SK-N-SH (cell line): ENCODE measurements at regions not wholly inside any gene's neighbourhood (a gene's known extent, or its start where the extent isn't known, plus 50 kb on each side); places are given as distances from the start of the nearest gene placed in this dataset.

Experiments used
- CTCF ChIA-PET: fragments of 300-600, 350-600 bp; formaldehyde crosslinking; extraction: SDS; loops from one replicate; lab custom pipeline; 2021; lab: Yijun Ruan, JAX
- POLR2A ChIA-PET: fragments of 350-600 bp; sonication (Branson Sonifier 250); formaldehyde crosslinking; extraction: SDS; loops from one replicate; lab custom pipeline; 2020; ENCODE audit warnings: antibody characterized with exemption, inconsistent platforms; lab: Yijun Ruan, JAX
- DNase-seq: peaks from one replicate; pipeline ENCODE4 v3.0.0; 2012
- H2AFZ ChIP-seq: fragments of 200-600 bp; sonication (generic); 2 replicates; pipeline ENCODE4 v1.8.1; 2016; ENCODE audit warnings: antibody characterized with exemption, mild to moderate bottlenecking, low read depth
- H3F3A ChIP-seq: fragments of 200-600 bp; sonication (generic); replicated peaks from 2 replicates; pipeline ENCODE3; 2016; ENCODE audit warnings: antibody characterized with exemption, mild to moderate bottlenecking; ENCODE audit not compliant: insufficient read depth
- H3K27ac ChIP-seq, 2 experiments: fragments of 200-500 bp in 1 of 2; fragments of 200-600 bp in 1 of 2; sonication (Bioruptor generic) in 1 of 2; sonication (generic), shearing (Covaris generic) in 1 of 2; 2 replicates each; pipeline versions ENCODE4 v1.5.1 to v1.6.1; 2014 to 2016; ENCODE audit warnings: low read depth in 2 of 2, inconsistent platforms in 1 of 2, low read length in 1 of 2, mild to moderate bottlenecking in 1 of 2, mixed read lengths in 1 of 2
- H3K27me3 ChIP-seq: fragments of 200-600 bp; sonication (generic), shearing (Covaris generic); 2 replicates; pipeline ENCODE4 v1.6.1; 2016; ENCODE audit warnings: mixed run types; ENCODE audit not compliant: insufficient read depth
- H3K36me3 ChIP-seq, 2 experiments: fragments of 200-500 bp in 1 of 2; fragments of 200-600 bp in 1 of 2; sonication (Bioruptor generic) in 1 of 2; sonication (generic) in 1 of 2; replicated peaks in 1 of 2; 2 replicates each; pipeline versions ENCODE3 to v1.5.1; 2014 to 2016; ENCODE audit warnings: low read length in 1 of 2, mild to moderate bottlenecking in 1 of 2; ENCODE audit not compliant: insufficient read depth in 2 of 2, control insufficient read depth in 1 of 2
- H3K4me1 ChIP-seq, 2 experiments: fragments of 200-500 bp in 1 of 2; fragments of 200-600 bp in 1 of 2; sonication (Bioruptor generic) in 1 of 2; sonication (generic), shearing (Covaris generic) in 1 of 2; 2 replicates each; pipeline versions ENCODE4 v1.5.1 to v1.6.1; 2014 to 2016; ENCODE audit warnings: low read depth in 1 of 2, low read length in 1 of 2, mixed run types in 1 of 2; ENCODE audit not compliant: insufficient read depth in 2 of 2, control insufficient read depth in 1 of 2
- H3K4me2 ChIP-seq: fragments of 200-600 bp; sonication (generic), shearing (Covaris generic); 2 replicates; pipeline ENCODE4 v1.6.1; 2017; ENCODE audit warnings: mixed run types
- H3K4me3 ChIP-seq, 2 experiments: fragments of 200-500 bp in 1 of 2; fragments of 200-600 bp in 1 of 2; sonication (Bioruptor generic) in 1 of 2; sonication (generic), shearing (Covaris generic) in 1 of 2; 2 replicates each; pipeline versions ENCODE4 v1.5.1 to v1.8.1; 2014 to 2016; ENCODE audit warnings: low read depth in 2 of 2, inconsistent platforms in 1 of 2, low read length in 1 of 2, mild to moderate bottlenecking in 1 of 2, mixed read lengths in 1 of 2, moderate library complexity in 1 of 2
- H3K79me2 ChIP-seq: fragments of 200-600 bp; sonication (generic); 2 replicates; pipeline ENCODE4 v1.8.1; 2017; ENCODE audit warnings: mild to moderate bottlenecking; ENCODE audit not compliant: insufficient read depth
- H3K9ac ChIP-seq: fragments of 200-600 bp; sonication (generic); 2 replicates; pipeline ENCODE4 v1.6.1; 2017; ENCODE audit warnings: mixed run types
- H3K9me2 ChIP-seq: fragments of 200-600 bp; sonication (generic); 2 replicates; pipeline ENCODE4 v1.6.1; 2017; ENCODE audit warnings: mixed run types
- H3K9me3 ChIP-seq: fragments of 200-600 bp; sonication (generic); 2 replicates; pipeline ENCODE4 v1.6.1; 2017; ENCODE audit warnings: mixed run types, mild to moderate bottlenecking, moderate library complexity
- H4K20me1 ChIP-seq: fragments of 200-600 bp; sonication (generic); 2 replicates; pipeline ENCODE4 v1.6.1; 2017; ENCODE audit warnings: mild to moderate bottlenecking, mixed run types; ENCODE audit not compliant: insufficient read depth
- FOSL2 ChIP-seq: IDR thresholded peaks from 2 replicates; pipeline ENCODE4 v1.4.0; 2012; ENCODE audit warnings: low read depth, mild to moderate bottlenecking, moderate library complexity, borderline replicate concordance
- FOXM1 ChIP-seq: IDR thresholded peaks from 2 replicates; pipeline ENCODE4 v1.4.0; 2012; ENCODE audit warnings: low read depth, mild to moderate bottlenecking
- IRF3 ChIP-seq: fragments of 150-350 bp; IDR thresholded peaks from 2 replicates; pipeline ENCODE4 v1.6.1; 2016; ENCODE audit warnings: mild to moderate bottlenecking, low read depth, low read length
- MXI1 ChIP-seq: IDR thresholded peaks from 2 replicates; pipeline ENCODE4 v1.6.1; 2012; ENCODE audit warnings: mild to moderate bottlenecking, low read depth, low read length, improper control_type of control experiment
- NFIC ChIP-seq: IDR thresholded peaks from 2 replicates; pipeline ENCODE4 v1.4.0; 2012; ENCODE audit warnings: borderline replicate concordance
- RCOR1 ChIP-seq: fragments of 150-350 bp; IDR thresholded peaks from 2 replicates; pipeline ENCODE4 v1.6.1; 2017; ENCODE audit warnings: antibody characterized with exemption, low read length
- REST ChIP-seq: IDR thresholded peaks from 2 replicates; pipeline ENCODE4 v1.6.1; 2012; ENCODE audit warnings: mild to moderate bottlenecking, low read depth, low read length, moderate library complexity
- RFX5 ChIP-seq: IDR thresholded peaks from 2 replicates; pipeline ENCODE4 v1.6.1; 2012; ENCODE audit warnings: mild to moderate bottlenecking, improper control_type of control experiment, low read length
- TEAD4 ChIP-seq: IDR thresholded peaks from 2 replicates; pipeline ENCODE4 v1.4.0; 2012; ENCODE audit warnings: mild to moderate bottlenecking, borderline replicate concordance; ENCODE audit not compliant: insufficient read depth
- WGBS: methylation state at CpG from one replicate; pipeline ENCODE4 v1.1.6; 2017; ENCODE audit warnings: low lambda C conversion rate; 5-methylcytosine and 5-hydroxymethylcytosine counted together
- TF ChIP-seq, protein P1 (sequence below): fragments of 200-600 bp; sonication (generic); IDR thresholded peaks from 2 replicates; pipeline ENCODE4 v1.6.1; 2017; ENCODE audit warnings: antibody characterized with exemption, mild to moderate bottlenecking, moderate library complexity
- TF ChIP-seq, protein P2 (sequence below): fragments of 150-350 bp; IDR thresholded peaks from 2 replicates; pipeline ENCODE4 v1.6.1; 2017; ENCODE audit warnings: antibody characterized with exemption, low read length, low read depth, borderline replicate concordance

DNA sequence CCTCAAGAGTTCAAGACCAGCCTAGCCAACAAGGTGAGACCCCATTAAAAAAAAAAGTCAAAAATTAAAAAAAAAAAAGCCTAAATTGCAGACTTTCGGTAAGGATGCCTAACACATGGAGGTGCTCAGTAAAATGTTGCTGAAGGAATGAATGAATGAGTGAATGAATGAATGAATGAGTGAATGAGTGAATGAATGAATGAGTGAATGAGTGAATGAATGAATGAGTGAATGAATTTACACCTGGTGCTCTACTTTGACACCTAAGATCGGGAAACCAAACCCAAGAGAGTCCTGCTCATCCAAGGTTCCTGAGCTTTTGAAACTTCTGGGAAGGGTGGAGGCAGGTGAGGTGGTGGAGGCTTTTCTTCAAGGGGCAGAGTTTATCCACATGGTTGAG lies 112.2 kb upstream of the LHX1 start:
- Histone ChIP-seq H3K4me2 (no peak overlapping the region), H3K4me1 (no peaks in the 10 kb centered on the region), H3K9me2 (no peaks in the 10 kb centered on the region), H3K27me3 (peaks cover 18% of the 10 kb centered on the region; the same call in 1 of the 2 replicates), H3F3A (no peaks in the 10 kb centered on the region), H3K27ac (no peak overlapping the region), H4K20me1 (no peaks in the 10 kb centered on the region), H3K79me2 (no peaks in the 10 kb centered on the region), H3K9me3 (no peaks in the 10 kb centered on the region), H3K4me3 (no peak overlapping the region), H2AFZ (no peak overlapping the region), H3K9ac (no peak overlapping the region), H3K36me3 (no peaks in the 10 kb centered on the region)
- ChIA-PET CTCF (interaction anchor here (0.8 kb wide), 1 partner anchor 223 kb away, joined by 3 read pairs; no protein-coding TSS in a partner anchor), POLR2A (no interaction called here)
- no peak for DNase-seq
- TF ChIP-seq, protein P1, sequence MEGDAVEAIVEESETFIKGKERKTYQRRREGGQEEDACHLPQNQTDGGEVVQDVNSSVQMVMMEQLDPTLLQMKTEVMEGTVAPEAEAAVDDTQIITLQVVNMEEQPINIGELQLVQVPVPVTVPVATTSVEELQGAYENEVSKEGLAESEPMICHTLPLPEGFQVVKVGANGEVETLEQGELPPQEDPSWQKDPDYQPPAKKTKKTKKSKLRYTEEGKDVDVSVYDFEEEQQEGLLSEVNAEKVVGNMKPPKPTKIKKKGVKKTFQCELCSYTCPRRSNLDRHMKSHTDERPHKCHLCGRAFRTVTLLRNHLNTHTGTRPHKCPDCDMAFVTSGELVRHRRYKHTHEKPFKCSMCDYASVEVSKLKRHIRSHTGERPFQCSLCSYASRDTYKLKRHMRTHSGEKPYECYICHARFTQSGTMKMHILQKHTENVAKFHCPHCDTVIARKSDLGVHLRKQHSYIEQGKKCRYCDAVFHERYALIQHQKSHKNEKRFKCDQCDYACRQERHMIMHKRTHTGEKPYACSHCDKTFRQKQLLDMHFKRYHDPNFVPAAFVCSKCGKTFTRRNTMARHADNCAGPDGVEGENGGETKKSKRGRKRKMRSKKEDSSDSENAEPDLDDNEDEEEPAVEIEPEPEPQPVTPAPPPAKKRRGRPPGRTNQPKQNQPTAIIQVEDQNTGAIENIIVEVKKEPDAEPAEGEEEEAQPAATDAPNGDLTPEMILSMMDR = no peak
- TF ChIP-seq RCOR1 = no peak
- no peak for TF ChIP-seq FOSL2
- 88% methylated on average over 2 of the region's 2 CpGs for WGBS

GRCh38 chr17:36825521-36825920 lies 111.8 kb upstream of the LHX1 start:
- no peaks in the 10 kb centered on the region for H3K4me1 ChIP-seq
- no peak overlapping the region for H2AFZ ChIP-seq
- H3K9me3 ChIP-seq = no peaks in the 10 kb centered on the region
- H3K4me2 ChIP-seq = no peak overlapping the region
- H3K9me2 ChIP-seq = no peaks in the 10 kb centered on the region
- TF ChIP-seq, protein P2, sequence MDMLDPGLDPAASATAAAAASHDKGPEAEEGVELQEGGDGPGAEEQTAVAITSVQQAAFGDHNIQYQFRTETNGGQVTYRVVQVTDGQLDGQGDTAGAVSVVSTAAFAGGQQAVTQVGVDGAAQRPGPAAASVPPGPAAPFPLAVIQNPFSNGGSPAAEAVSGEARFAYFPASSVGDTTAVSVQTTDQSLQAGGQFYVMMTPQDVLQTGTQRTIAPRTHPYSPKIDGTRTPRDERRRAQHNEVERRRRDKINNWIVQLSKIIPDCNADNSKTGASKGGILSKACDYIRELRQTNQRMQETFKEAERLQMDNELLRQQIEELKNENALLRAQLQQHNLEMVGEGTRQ = no peak
- H3K4me3 ChIP-seq = no peak overlapping the region
- no peaks in the 10 kb centered on the region for H3F3A ChIP-seq
- H3K9ac ChIP-seq = no peak overlapping the region
- ChIA-PET POLR2A (no interaction called here), CTCF (interaction anchor here (0.8 kb wide), 1 partner anchor 223 kb away, joined by 3 read pairs; no protein-coding TSS in a partner anchor)
- no peaks in the 10 kb centered on the region for H3K36me3 ChIP-seq
- H3K79me2 ChIP-seq = no peaks in the 10 kb centered on the region
- no peak for DNase-seq
- peaks cover 18% of the 10 kb centered on the region; the same call in 1 of the 2 replicates for H3K27me3 ChIP-seq
- WGBS = 70% methylated on average over 3 of the region's 8 CpGs
- H3K27ac ChIP-seq = no peak overlapping the region
- H4K20me1 ChIP-seq = no peaks in the 10 kb centered on the region

DNA sequence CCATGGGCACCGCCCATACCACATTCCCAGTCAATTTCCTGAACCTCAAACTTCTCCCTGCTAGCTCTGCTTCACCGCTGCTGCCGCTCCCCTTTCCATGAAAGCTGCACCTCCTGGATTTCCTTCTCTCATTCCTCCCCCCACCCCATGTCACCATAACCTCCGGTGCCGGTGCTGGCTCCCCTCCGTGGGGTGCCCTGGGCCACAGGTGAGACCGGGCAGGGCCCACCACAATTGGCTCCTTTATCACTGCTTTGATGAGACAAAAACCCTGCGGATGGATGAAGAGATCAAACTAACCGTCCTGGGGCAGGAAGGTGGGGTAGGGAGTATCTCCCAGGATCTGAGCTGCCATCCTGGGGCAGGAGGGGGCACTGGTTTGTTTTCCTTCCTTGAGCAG lies 111.3 kb upstream of the LHX1 start:
- no peaks in the 10 kb centered on the region for H3F3A ChIP-seq
- no peak overlapping the region for H3K9ac ChIP-seq
- no peak overlapping the region for H3K4me2 ChIP-seq
- H3K4me1 ChIP-seq = no peaks in the 10 kb centered on the region
- no peaks in the 10 kb centered on the region for H4K20me1 ChIP-seq
- H3K9me3 ChIP-seq = no peaks in the 10 kb centered on the region
- H3K4me3 ChIP-seq = no peak overlapping the region
- H3K79me2 ChIP-seq = no peaks in the 10 kb centered on the region
- DNase-seq = no peak
- WGBS = 73% methylated on average over 9 of the region's 9 CpGs
- ChIA-PET CTCF (no interaction called here), POLR2A (no interaction called here)
- H3K27me3 ChIP-seq = peaks cover 18% of the 10 kb centered on the region; the same call in 1 of the 2 replicates
- H3K36me3 ChIP-seq = no peaks in the 10 kb centered on the region
- no peak overlapping the region for H3K27ac ChIP-seq
- H3K9me2 ChIP-seq = no peaks in the 10 kb centered on the region
- no peak overlapping the region for H2AFZ ChIP-seq
- TF ChIP-seq FOXM1 = no peak
- TF ChIP-seq, protein P1 = no peak
- no peak for TF ChIP-seq IRF3
- no peak for TF ChIP-seq NFIC
- no peak for TF ChIP-seq TEAD4
- TF ChIP-seq RFX5 = no peak
- TF ChIP-seq REST = no peak
- TF ChIP-seq MXI1 = no peak
